ENCODE measurements at regions not wholly inside any gene's neighbourhood (a gene's known extent, or its start where the extent isn't known, plus 50 kb on each side); places are given as distances from the start of the nearest gene placed in this dataset.

- TF ChIP-seq CTCF (IDR thresholded peaks at IDR 0.05; ENCODE audit: low read depth, low read length) (no peak), POLR2A (IDR thresholded peaks at IDR 0.05; ENCODE audit: extremely low read depth, insufficient read length) (no peak), MAX (IDR thresholded peaks at IDR 0.05; ENCODE audit: low read depth, low read length) (no peak)
Measured at GRCh38 chr13:67515895-67516294, 285.8 kb upstream of the PCDH9 start.
